ENCODE measurements at regions not wholly inside any gene's neighbourhood (a gene's known extent, or its start where the extent isn't known, plus 50 kb on each side); places are given as distances from the start of the nearest gene placed in this dataset.

DNA sequence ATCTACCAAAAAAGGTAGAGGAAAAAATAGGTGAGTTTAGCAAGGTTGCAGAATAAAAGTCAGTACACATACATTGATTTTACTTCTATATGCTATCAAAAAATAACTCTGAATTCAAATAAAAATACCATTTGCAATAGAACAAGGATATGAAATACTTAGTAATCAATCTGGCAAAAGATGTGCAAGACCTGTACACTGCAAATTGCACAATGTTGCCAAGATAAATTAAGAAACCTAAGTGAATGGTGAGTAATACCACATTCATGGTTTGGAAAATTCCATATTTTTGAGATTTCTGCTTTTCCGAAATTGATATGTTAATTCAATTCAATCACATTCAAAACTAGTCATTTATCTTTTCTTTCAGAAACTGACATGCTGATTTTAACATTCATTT is 464.8 kb downstream of the EPHA3 start:
- H3K4me2 ChIP-seq: no peak overlapping the region
- no peaks in the 10 kb centered on the region for H3K9me2 ChIP-seq (replicated peaks; ENCODE audit: insufficient read depth)
- H3K4me3 ChIP-seq: no peak overlapping the region
- no peak overlapping the region for H2AFZ ChIP-seq
- 90% methylated on average over 1 of the region's 1 CpG for WGBS (ENCODE audit: low lambda C conversion rate, missing lambda C conversion rate)
- no peaks in the 10 kb centered on the region for H4K20me1 ChIP-seq (ENCODE audit: insufficient read depth, poor library complexity, severe bottlenecking)
- no peak for DNase-seq (ENCODE audit: low spot score)
- TF ChIP-seq, protein P1, sequence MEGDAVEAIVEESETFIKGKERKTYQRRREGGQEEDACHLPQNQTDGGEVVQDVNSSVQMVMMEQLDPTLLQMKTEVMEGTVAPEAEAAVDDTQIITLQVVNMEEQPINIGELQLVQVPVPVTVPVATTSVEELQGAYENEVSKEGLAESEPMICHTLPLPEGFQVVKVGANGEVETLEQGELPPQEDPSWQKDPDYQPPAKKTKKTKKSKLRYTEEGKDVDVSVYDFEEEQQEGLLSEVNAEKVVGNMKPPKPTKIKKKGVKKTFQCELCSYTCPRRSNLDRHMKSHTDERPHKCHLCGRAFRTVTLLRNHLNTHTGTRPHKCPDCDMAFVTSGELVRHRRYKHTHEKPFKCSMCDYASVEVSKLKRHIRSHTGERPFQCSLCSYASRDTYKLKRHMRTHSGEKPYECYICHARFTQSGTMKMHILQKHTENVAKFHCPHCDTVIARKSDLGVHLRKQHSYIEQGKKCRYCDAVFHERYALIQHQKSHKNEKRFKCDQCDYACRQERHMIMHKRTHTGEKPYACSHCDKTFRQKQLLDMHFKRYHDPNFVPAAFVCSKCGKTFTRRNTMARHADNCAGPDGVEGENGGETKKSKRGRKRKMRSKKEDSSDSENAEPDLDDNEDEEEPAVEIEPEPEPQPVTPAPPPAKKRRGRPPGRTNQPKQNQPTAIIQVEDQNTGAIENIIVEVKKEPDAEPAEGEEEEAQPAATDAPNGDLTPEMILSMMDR (IDR thresholded peaks at IDR 0.05; ENCODE audit: poor library complexity): no peak
- no peak for TF ChIP-seq EZH2 (IDR thresholded peaks at IDR 0.05; ENCODE audit: borderline replicate concordance)
- no peak for TF ChIP-seq EZH2phosphoT487 (IDR thresholded peaks at IDR 0.05; ENCODE audit: low read depth, severe bottlenecking, unreplicated experiment)
- no peaks in the 10 kb centered on the region for H3K27me3 ChIP-seq
- no peaks in the 10 kb centered on the region for H3K79me2 ChIP-seq
- no peaks in the 10 kb centered on the region for H3K9me3 ChIP-seq (ENCODE audit: low read depth)
- no peak overlapping the region for H3K27ac ChIP-seq
- H3K36me3 ChIP-seq (replicated peaks; ENCODE audit: insufficient read depth, low read depth): no peaks in the 10 kb centered on the region
- H3K4me1 ChIP-seq (ENCODE audit: insufficient read depth): no peaks in the 10 kb centered on the region

GRCh38 chr3:89576417-89576816 is 469.0 kb downstream of the EPHA3 start:
- H3K27me3 ChIP-seq: no peaks in the 10 kb centered on the region
- no peak for DNase-seq (ENCODE audit: low spot score)
- no peak overlapping the region for H3K27ac ChIP-seq
- no peaks in the 10 kb centered on the region for H4K20me1 ChIP-seq (ENCODE audit: insufficient read depth, poor library complexity, severe bottlenecking)
- no peaks in the 10 kb centered on the region for H3K4me1 ChIP-seq (ENCODE audit: insufficient read depth)
- H3K4me2 ChIP-seq: no peak overlapping the region
- H3K36me3 ChIP-seq (replicated peaks; ENCODE audit: insufficient read depth, low read depth): no peaks in the 10 kb centered on the region
- no peaks in the 10 kb centered on the region for H3K79me2 ChIP-seq
- WGBS (ENCODE audit: low lambda C conversion rate, missing lambda C conversion rate): 79% methylated on average over 1 of the region's 1 CpG
- H3K4me3 ChIP-seq: no peak overlapping the region
- H2AFZ ChIP-seq: no peak overlapping the region
- H3K9me2 ChIP-seq (replicated peaks; ENCODE audit: insufficient read depth): no peaks in the 10 kb centered on the region
- no peaks in the 10 kb centered on the region for H3K9me3 ChIP-seq (ENCODE audit: low read depth)
- TF ChIP-seq EZH2phosphoT487 (IDR thresholded peaks at IDR 0.05; ENCODE audit: low read depth, severe bottlenecking, unreplicated experiment) (no peak), EZH2 (IDR thresholded peaks at IDR 0.05; ENCODE audit: borderline replicate concordance) (no peak)
- TF ChIP-seq, protein P1 (IDR thresholded peaks at IDR 0.05; ENCODE audit: poor library complexity): no peak

DNA sequence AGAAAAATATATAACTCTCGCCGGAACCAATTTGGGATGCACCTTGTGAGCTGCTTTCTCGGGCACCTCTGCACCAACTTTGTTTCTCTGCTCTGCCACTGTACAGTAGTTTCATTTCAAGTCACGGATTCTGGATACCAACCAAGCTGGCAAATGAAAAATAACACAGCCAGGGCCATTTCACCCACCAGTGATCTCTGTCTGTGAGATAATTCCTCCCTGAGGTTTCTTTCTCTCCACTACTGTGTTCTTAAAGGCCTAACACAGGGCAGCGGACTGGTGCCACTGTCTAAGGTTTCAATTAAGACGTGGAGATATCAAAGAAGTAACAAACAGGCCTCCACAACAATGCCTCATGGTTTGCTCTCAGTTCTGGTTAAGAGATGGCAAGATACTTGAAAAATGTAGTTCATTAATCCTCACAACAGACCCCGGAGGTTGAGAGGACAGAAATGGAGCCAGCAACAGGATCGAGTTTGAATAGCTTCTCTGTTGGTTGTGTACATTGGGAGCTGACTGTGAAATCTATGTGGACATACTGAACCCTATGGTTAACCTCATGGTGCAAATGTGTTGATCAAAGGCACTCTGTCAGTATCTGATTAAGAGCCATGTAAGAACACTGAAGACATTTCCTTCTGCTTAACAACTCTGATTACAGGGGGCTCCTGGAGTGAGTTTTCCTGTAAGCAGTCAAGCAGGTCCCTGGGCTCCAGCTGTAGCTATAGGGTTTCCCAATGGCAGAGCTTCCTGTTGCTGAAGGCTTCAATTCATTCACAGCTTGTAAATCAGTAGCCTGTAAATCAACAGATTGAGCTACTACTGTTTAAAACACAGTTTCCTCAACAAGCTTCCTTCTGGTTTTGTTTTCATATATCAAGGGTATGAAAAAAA is 470.5 kb downstream of the EPHA3 start:
- no peaks in the 10 kb centered on the region for H3K79me2 ChIP-seq

GRCh38 chr3:89580859-89581258 is 473.4 kb downstream of the EPHA3 start:
- TF ChIP-seq EZH2phosphoT487 (IDR thresholded peaks at IDR 0.05; ENCODE audit: low read depth, severe bottlenecking, unreplicated experiment) (no peak), EZH2 (IDR thresholded peaks at IDR 0.05; ENCODE audit: borderline replicate concordance) (no peak)
- TF ChIP-seq, protein P1 (IDR thresholded peaks at IDR 0.05; ENCODE audit: poor library complexity): no peak
- H3K79me2 ChIP-seq: no peaks in the 10 kb centered on the region
- H3K9me3 ChIP-seq (ENCODE audit: low read depth): no peaks in the 10 kb centered on the region
- H3K4me2 ChIP-seq: no peak overlapping the region
- no peak overlapping the region for H3K4me3 ChIP-seq
- H3K9me2 ChIP-seq (replicated peaks; ENCODE audit: insufficient read depth): no peaks in the 10 kb centered on the region
- no peaks in the 10 kb centered on the region for H3K27me3 ChIP-seq
- DNase-seq (ENCODE audit: low spot score): no peak
- no peak overlapping the region for H2AFZ ChIP-seq
- no peaks in the 10 kb centered on the region for H3K36me3 ChIP-seq (replicated peaks; ENCODE audit: insufficient read depth, low read depth)
- H3K4me1 ChIP-seq (ENCODE audit: insufficient read depth): no peaks in the 10 kb centered on the region
- no peak overlapping the region for H3K27ac ChIP-seq
- 79% methylated on average over 3 of the region's 3 CpGs for WGBS (ENCODE audit: low lambda C conversion rate, missing lambda C conversion rate)
- H4K20me1 ChIP-seq (ENCODE audit: insufficient read depth, poor library complexity, severe bottlenecking): no peaks in the 10 kb centered on the region

More for the DNA sequence above, 470.5 kb downstream of the EPHA3 start:
- Histone ChIP-seq H4K20me1 (ENCODE audit: insufficient read depth, poor library complexity, severe bottlenecking) (no peaks in the 10 kb centered on the region), H3K27me3 (no peaks in the 10 kb centered on the region), H3K4me3 (no peak overlapping the region), H3K36me3 (replicated peaks; ENCODE audit: insufficient read depth, low read depth) (no peaks in the 10 kb centered on the region), H3K9me2 (replicated peaks; ENCODE audit: insufficient read depth) (no peaks in the 10 kb centered on the region), H3K4me1 (ENCODE audit: insufficient read depth) (no peaks in the 10 kb centered on the region), H2AFZ (no peak overlapping the region), H3K4me2 (no peak overlapping the region), H3K27ac (no peak overlapping the region), H3K9me3 (ENCODE audit: low read depth) (no peaks in the 10 kb centered on the region)
- no peak for TF ChIP-seq EZH2 (IDR thresholded peaks at IDR 0.05; ENCODE audit: borderline replicate concordance)
- no peak for DNase-seq (ENCODE audit: low spot score)
- WGBS (ENCODE audit: low lambda C conversion rate, missing lambda C conversion rate): 68% methylated on average over 8 of the region's 8 CpGs

Measured in hepatocyte (in vitro differentiated cells).